K562 (cell line): ENCODE measurements at regions not wholly inside any gene's neighbourhood (a gene's known extent, or its start where the extent isn't known, plus 50 kb on each side); places are given as distances from the start of the nearest gene placed in this dataset.
A peak's percentile ranks its signal among the peaks of the same experiment; 100 is the strongest.

Experiments
- ATAC-seq: fragments of 200-7000 bp; cut with Tn5 transposase; 3 replicates; pipeline ENCODE4 v1.9.1; 2020; ENCODE audit warnings: moderate library complexity
- BruUV-seq: library from RNA; stranded (reverse); fragments of 400-500 nt; replicated peaks from 2 replicates; lab custom pipeline; 2021; lab: Mats Ljungman, UMichigan
- CTCF ChIA-PET: fragments of 300-600 bp; formaldehyde crosslinking; extraction: SDS; loops from one replicate; lab custom pipeline; 2021; ENCODE audit warnings: low intra/inter-chr PET ratio; lab: Yijun Ruan, JAX
- POLR2A ChIA-PET: fragments of 300-600, 350-650 bp; sonication (Branson Sonifier 250); formaldehyde crosslinking; extraction: SDS; loops from one replicate; lab custom pipeline; 2021; ENCODE audit warnings: antibody characterized with exemption, inconsistent platforms; lab: Yijun Ruan, JAX
- DNase-seq, 4 experiments: peaks; one replicate each; pipeline versions ENCODE4 v3.0.0 to v3.0.0-alpha.2; 2011 to 2018; ENCODE audit warnings: low spot score in 3 of 4, mixed read lengths in 3 of 4; ENCODE audit errors: extremely low read depth in 1 of 4
- FAIRE-seq: peaks from 2 replicates; lab custom pipeline; 2011; peaks lifted over from hg19 to GRCh38; lab: Jason Lieb, UNC
- H2AFZ ChIP-seq: 2 replicates; pipeline ENCODE4 v1.6.0; 2011; ENCODE audit warnings: low read depth, low read length, control low read depth, inconsistent platforms
- H3K27ac ChIP-seq: fragments of 200-600 bp; 3 replicates; pipeline ENCODE4 v1.8.0; 2011; ENCODE audit warnings: low read depth, mild to moderate bottlenecking, control low read depth, inconsistent platforms, low read length, moderate library complexity, mixed read lengths; ENCODE audit errors: extremely low read depth
- H3K27me3 ChIP-seq, 2 experiments: fragments of 300-600 bp in 1 of 2; 2 replicates in 1 of 2; 3 replicates in 1 of 2; pipeline versions ENCODE4 v1.6.0 to v1.8.0; 2011; ENCODE audit warnings: inconsistent platforms in 2 of 2, low read length in 2 of 2, mild to moderate bottlenecking in 1 of 2, mixed read lengths in 1 of 2, moderate library complexity in 1 of 2; ENCODE audit not compliant: control insufficient read depth in 2 of 2, insufficient read depth in 2 of 2
- H3K36me3 ChIP-seq: fragments of 300-600 bp; 3 replicates; pipeline ENCODE4 v1.8.0; 2011; ENCODE audit warnings: mild to moderate bottlenecking, low read length, inconsistent platforms; ENCODE audit not compliant: control insufficient read depth, insufficient read depth
- H3K4me1 ChIP-seq, 2 experiments: fragments of 200-600 bp in 1 of 2; replicated peaks in 1 of 2; 2 replicates in 1 of 2; 3 replicates in 1 of 2; pipeline versions ENCODE4 v1.5.1 to v1.8.0; 2011; ENCODE audit warnings: inconsistent platforms in 2 of 2, low read length in 2 of 2, mild to moderate bottlenecking in 1 of 2, mixed read lengths in 1 of 2, moderate library complexity in 1 of 2; ENCODE audit not compliant: control insufficient read depth in 2 of 2, insufficient read depth in 2 of 2
- H3K4me2 ChIP-seq: 2 replicates; pipeline ENCODE4 v1.6.1; 2011; ENCODE audit warnings: low read length, control low read depth, inconsistent platforms, mixed read lengths; ENCODE audit not compliant: insufficient read depth
- H3K4me3 ChIP-seq: fragments of 200-600 bp; sonication (generic), shearing (Covaris generic); 2 replicates; pipeline ENCODE4 v1.5.1; 2016; ENCODE audit warnings: control low read depth, inconsistent platforms
- H3K79me2 ChIP-seq: fragments of 200-600 bp; 3 replicates; pipeline ENCODE4 v1.8.0; 2011; ENCODE audit warnings: low read length, inconsistent platforms; ENCODE audit not compliant: control insufficient read depth, insufficient read depth
- H3K9ac ChIP-seq, 2 experiments: 2 replicates each; pipeline versions ENCODE4 v1.6.0 to v1.6.1; 2011; ENCODE audit warnings: low read depth in 2 of 2, low read length in 2 of 2, control low read depth in 1 of 2, inconsistent platforms in 1 of 2, mild to moderate bottlenecking in 1 of 2, mixed read lengths in 1 of 2; ENCODE audit not compliant: insufficient read depth in 1 of 2
- H3K9me1 ChIP-seq: one replicate; pipeline ENCODE4 v1.6.0; 2011; ENCODE audit warnings: inconsistent platforms, mild to moderate bottlenecking, low read length, moderate library complexity; ENCODE audit not compliant: control insufficient read depth, insufficient read depth
- H3K9me3 ChIP-seq: replicated peaks from 2 replicates; pipeline ENCODE4 v1.5.1; 2011; ENCODE audit warnings: low read depth, low read length, inconsistent platforms; ENCODE audit not compliant: control insufficient read depth, insufficient read depth
- H4K20me1 ChIP-seq: replicated peaks from 2 replicates; pipeline ENCODE4 v1.6.1; 2011; ENCODE audit warnings: low read length, inconsistent platforms, mixed read lengths; ENCODE audit not compliant: control insufficient read depth, insufficient read depth
- BRCA1 ChIP-seq, 2 experiments: fragments of 450-650 bp in 1 of 2; sonication (generic) in 1 of 2; formaldehyde crosslinking in 1 of 2; IDR thresholded peaks; 2 replicates each; pipeline versions ENCODE4 v1.5.0 to v1.6.1; 2017 to 2020; ENCODE audit warnings: mild to moderate bottlenecking in 1 of 2, missing genetic modification reagents in 1 of 2
- CBX2 ChIP-seq: fragments of 200-600 bp; sonication (generic); IDR thresholded peaks from one replicate; pipeline ENCODE4 v1.6.1; 2012; ENCODE audit warnings: mild to moderate bottlenecking, low read length, inconsistent platforms; ENCODE audit not compliant: insufficient read depth, poor library complexity, severe bottlenecking
- CTBP1 ChIP-seq: fragments of 450-650 bp; IDR thresholded peaks from 2 replicates; pipeline ENCODE4 v1.6.1; 2016; ENCODE audit warnings: borderline replicate concordance
- DIDO1 ChIP-seq: fragments of 450-650 bp; IDR thresholded peaks from 2 replicates; pipeline ENCODE4 v1.6.1; 2016; ENCODE audit warnings: low read depth, missing biosample characterization, missing genetic modification characterization
- KDM5B ChIP-seq: fragments of 200-600 bp; sonication (generic); IDR thresholded peaks from 2 replicates; pipeline ENCODE4 v1.6.1; 2012; ENCODE audit warnings: low read depth, mild to moderate bottlenecking, moderate library complexity, low read length, control low read depth, inconsistent platforms; ENCODE audit not compliant: insufficient replicate concordance
- PHF21A ChIP-seq: fragments of 450-650 bp; IDR thresholded peaks from 2 replicates; pipeline ENCODE4 v1.6.1; 2017; ENCODE audit warnings: low read depth, borderline replicate concordance
- PKNOX1 ChIP-seq: fragments of 450-650 bp; IDR thresholded peaks from 2 replicates; pipeline ENCODE4 v1.6.1; 2016
- POLR2H ChIP-seq: IDR thresholded peaks from 2 replicates; pipeline ENCODE4 v1.6.1; 2016; ENCODE audit warnings: missing genetic modification characterization, low read depth, mild to moderate bottlenecking, control low read depth, missing compliant biosample characterization, moderate library complexity
- TAF15 ChIP-seq: fragments of 200-400 bp; formaldehyde crosslinking; IDR thresholded peaks from 2 replicates; pipeline ENCODE4 v1.6.1; 2017; ENCODE audit warnings: mild to moderate bottlenecking, low read depth, low read length, moderate library complexity
- TFE3 ChIP-seq: fragments of 450-650 bp; formaldehyde crosslinking; IDR thresholded peaks from 2 replicates; pipeline ENCODE4 v1.4.0; 2020; ENCODE audit warnings: mild to moderate bottlenecking, mixed read lengths
- USF2 ChIP-seq: sonication (generic); formaldehyde crosslinking; IDR thresholded peaks from 2 replicates; pipeline ENCODE4 v1.5.0; 2020; ENCODE audit warnings: missing genetic modification reagents
- WHSC1 ChIP-seq: IDR thresholded peaks from one replicate; pipeline ENCODE4 v1.6.1; 2012; ENCODE audit warnings: low read length, control low read depth, inconsistent platforms
- ZBTB11 ChIP-seq, 3 experiments: fragments of 200-800 bp in 1 of 3; fragments of 250-450 bp in 1 of 3; fragments of 450-650 bp in 1 of 3; sonication (Bioruptor Pico) in 1 of 3; sonication (Bioruptor generic) in 1 of 3; formaldehyde crosslinking in 1 of 3; IDR thresholded peaks; 2 replicates each; pipeline versions ENCODE4 v1.6.1 to v1.8.0; 2016 to 2022; ENCODE audit warnings: mild to moderate bottlenecking in 2 of 3, missing genetic modification characterization in 2 of 3, missing compliant biosample characterization in 1 of 3, moderate library complexity in 1 of 3
- ZNF445 ChIP-seq: fragments of 250-450 bp; sonication (Bioruptor Pico); IDR thresholded peaks from 2 replicates; pipeline ENCODE4 v1.4.0; 2020; ENCODE audit warnings: low read depth, mild to moderate bottlenecking, moderate library complexity
- ZNF695 ChIP-seq: fragments of 450-650 bp; formaldehyde crosslinking; IDR thresholded peaks from 2 replicates; pipeline ENCODE4 v1.4.0; 2020; ENCODE audit warnings: mild to moderate bottlenecking, moderate library complexity
- ZNF778 ChIP-seq: fragments of 450-650 bp; formaldehyde crosslinking; IDR thresholded peaks from 2 replicates; pipeline ENCODE4 v1.4.0; 2020; ENCODE audit warnings: mild to moderate bottlenecking, moderate library complexity
- WGBS: fragments of 100-300 bp; shearing (Covaris generic); methylation state at CpG from one replicate; pipeline ENCODE4 v1.1.6; 2016; ENCODE audit warnings: low coverage, mixed read lengths; ENCODE audit not compliant: insufficient coverage; ENCODE audit errors: missing lambda C conversion rate; 5-methylcytosine and 5-hydroxymethylcytosine counted together
- in situ Hi-C: fragments of 300-500 bp; cut with MboI; formaldehyde crosslinking; loops from 4 replicates; pipeline ENCODE4 v1.15.0; 2018; ENCODE audit warnings: inconsistent platforms, mixed read lengths
- intact Hi-C: fragments of 100-400 bp; cut with micrococcal nuclease; formaldehyde crosslinking; loops from 2 replicates; pipeline ENCODE4 v1.14.2; 2022

- no peak for FAIRE-seq
- no peaks in the 10 kb centered on the region for H3K9me1 ChIP-seq
- H4K20me1 ChIP-seq, result no peaks in the 10 kb centered on the region
- no peak for DNase-seq
- no peak overlapping the region for H2AFZ ChIP-seq
- no peak overlapping the region for H3K4me2 ChIP-seq
- H3K4me3 ChIP-seq, result no peak overlapping the region
- peak overlapping the region in 1 of 2 experiments; percentile 26; a peak in 1 of 4 replicates for H3K9ac ChIP-seq
- ChIA-PET CTCF (no interaction called here), POLR2A (no interaction called here)
- H3K9me3 ChIP-seq, result no peaks in the 10 kb centered on the region
- no peak for ATAC-seq
- 0% methylated on average over 3 of the region's 7 CpGs for WGBS
- no peak overlapping the region for H3K27ac ChIP-seq
- no peaks in the 10 kb centered on the region for H3K36me3 ChIP-seq
- in situ Hi-C loops (no loop called here), intact Hi-C loops (no loop called here)
- H3K79me2 ChIP-seq, result no peaks in the 10 kb centered on the region
- peaks cover 0 to 21% of the 10 kb centered on the region in 2 experiments; a peak in 2 of 5 replicates for H3K27me3 ChIP-seq
- H3K4me1 ChIP-seq, result no peaks in the 10 kb centered on the region; a peak in 1 of 5 replicates
- BruUV-seq, result no TSS peak
- TF ChIP-seq WHSC1 (no peak), ZNF778 (CRISPR knock-in tag) (no peak), ZNF695 (CRISPR knock-in tag) (no peak), CBX2 (no peak), CTBP1 (no peak), BRCA1 (IDR thresholded peaks at IDR 0.05) (no peak), BRCA1 (CRISPR knock-in tag; IDR thresholded peaks at IDR 0.05) (no peak), ZNF445 (no peak), KDM5B (no peak), USF2 (CRISPR knock-in tag) (peak; percentile 37), ZBTB11 (CRISPR knock-in tag; IDR thresholded peaks at IDR 0.05) (peak in 1 of 3 experiments; percentile 91; a peak in 2 of 6 replicates), POLR2H (tag) (no peak), TFE3 (peak; percentile 83), PHF21A (no peak), DIDO1 (tag) (no peak), TAF15 (no peak), PKNOX1 (no peak)
Observed at GRCh38 chr20:57117296-57117695, 149.1 kb downstream of the BMP7 start.
